ENCODE measurements at regions not wholly inside any gene's neighbourhood (a gene's known extent, or its start where the extent isn't known, plus 50 kb on each side); places are given as distances from the start of the nearest gene placed in this dataset.

DNA sequence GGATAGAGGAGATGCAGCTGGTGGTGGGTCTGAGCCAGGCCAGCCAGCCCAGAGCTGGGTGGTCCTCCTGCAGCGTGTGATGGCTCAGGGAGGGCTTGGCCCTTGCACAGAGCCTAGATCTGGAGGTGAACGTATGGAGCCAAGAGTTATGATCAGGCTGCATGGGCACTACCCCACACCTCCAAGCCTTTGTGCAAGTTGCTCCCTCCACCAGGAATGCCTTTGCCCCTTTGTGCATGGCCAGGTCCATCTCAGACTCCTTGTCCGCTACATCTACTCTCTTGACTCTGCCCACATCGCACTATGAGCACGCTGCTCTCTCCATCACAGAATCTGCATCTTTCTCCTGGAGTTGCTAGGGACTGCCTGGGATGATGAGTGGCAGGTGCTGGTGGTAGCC lies 895.7 kb downstream of the TBC1D22A start:
- no peak for DNase-seq (ENCODE audit: extremely low read depth in 1 of 2, low read depth in 1 of 2)

DNA sequence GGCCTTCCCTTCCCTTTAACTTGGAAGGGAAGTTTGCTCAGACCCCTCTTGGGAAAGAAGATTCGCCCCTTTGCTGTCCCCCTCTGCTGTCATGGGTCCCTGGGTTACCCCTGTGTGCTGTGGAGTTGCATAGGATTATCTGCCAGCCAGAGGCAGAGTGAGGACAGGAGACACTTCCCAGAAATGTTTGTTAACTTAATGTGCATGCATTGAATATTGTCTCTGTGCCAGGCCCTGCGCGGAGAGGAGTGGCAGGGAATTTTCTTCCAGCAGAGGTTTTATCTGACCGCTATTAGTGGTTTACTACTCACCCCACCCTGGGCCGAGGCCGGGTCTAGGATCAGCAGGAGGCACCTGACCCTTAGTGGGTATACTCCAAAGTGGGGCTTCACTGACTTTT lies 894.8 kb downstream of the TBC1D22A start:
- DNase-seq (ENCODE audit: extremely low read depth in 1 of 2, low read depth in 1 of 2): no peak

DNA sequence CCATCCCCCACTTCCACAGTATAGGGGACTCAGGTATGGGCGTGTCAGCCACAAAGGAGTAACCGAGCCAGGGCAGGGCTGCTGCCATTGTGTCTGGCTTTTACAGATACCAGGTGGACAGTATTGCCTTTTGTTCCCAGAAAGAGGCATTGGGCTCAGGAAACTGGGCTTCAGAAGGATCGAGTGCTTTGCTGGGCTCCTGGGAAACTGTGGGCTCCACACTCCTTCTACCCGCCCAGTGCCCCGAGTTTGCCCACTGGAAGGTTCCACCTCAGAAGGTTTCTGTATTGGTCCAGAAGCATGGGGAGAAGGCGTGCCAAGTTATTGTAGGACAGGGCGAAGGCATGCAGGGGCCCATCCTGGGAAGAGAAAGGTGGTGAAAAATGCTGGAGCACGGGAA lies 894.4 kb downstream of the TBC1D22A start:
- DNase-seq (ENCODE audit: extremely low read depth in 1 of 2, low read depth in 1 of 2): no peak

DNA sequence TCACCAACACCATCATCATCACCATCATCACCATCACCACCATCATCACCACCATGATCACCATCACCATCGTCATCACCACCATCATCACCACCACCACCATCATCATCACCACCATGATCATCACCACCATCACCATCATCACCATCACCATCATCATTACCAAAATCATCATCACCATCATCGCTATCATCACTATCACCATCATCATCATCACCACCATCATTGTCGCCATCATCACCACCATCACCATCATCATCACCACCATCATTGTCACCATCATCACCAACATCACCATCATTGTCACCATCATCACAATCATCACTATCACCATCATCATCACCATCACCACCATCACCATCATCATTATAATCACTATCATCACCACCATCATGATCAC lies 893.5 kb downstream of the TBC1D22A start:
- DNase-seq (ENCODE audit: extremely low read depth in 1 of 2, low read depth in 1 of 2): no peak

DNA sequence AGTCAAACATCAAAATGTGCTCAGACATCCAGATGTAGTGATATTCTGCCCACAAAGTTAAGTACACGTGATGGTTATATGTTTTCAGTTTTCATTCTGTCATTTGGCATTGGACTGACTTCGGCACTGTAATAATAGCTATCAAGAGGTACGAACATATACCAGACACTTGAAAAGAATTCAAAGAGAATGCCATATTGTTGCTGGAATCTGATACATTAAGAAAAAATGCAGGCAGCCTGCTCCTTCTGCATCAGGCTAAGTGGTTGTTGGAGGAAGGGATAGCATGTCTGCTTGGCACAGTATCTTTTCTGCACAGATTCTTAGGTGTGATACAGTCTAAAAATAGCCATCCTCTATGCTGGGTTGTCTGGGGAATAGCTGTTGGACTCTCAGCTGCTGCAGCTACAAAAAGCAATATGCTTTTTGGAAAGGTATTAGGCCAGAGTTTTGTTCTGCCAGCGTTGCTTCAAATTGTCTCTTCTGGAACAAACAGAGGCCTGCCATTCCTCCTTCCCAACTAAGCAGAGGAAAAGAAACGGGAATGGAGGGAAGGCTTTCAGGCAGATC lies 892.6 kb downstream of the TBC1D22A start:
- no peak for DNase-seq (ENCODE audit: extremely low read depth in 1 of 2, low read depth in 1 of 2)

DNA sequence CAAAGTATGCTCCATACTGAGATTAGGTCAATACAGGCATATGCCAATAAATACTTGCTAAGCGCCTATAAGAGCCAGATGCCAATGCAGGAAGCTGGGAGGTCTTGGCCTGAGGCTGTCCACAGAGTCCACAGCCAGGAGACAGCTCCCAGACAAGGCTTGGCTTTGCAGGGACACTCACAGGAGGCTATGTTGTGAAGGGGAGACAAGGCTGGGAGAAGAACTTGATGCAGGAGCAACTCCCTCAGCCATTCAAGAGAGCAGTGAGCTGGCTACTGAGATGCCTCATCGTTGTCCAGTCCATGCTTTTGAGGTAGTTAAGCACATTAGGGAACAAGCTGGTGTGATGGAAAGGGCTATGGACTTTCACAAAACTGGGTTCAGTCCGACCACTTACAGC lies 891.5 kb downstream of the TBC1D22A start:
- no peak for DNase-seq (ENCODE audit: extremely low read depth in 1 of 2, low read depth in 1 of 2)

DNA sequence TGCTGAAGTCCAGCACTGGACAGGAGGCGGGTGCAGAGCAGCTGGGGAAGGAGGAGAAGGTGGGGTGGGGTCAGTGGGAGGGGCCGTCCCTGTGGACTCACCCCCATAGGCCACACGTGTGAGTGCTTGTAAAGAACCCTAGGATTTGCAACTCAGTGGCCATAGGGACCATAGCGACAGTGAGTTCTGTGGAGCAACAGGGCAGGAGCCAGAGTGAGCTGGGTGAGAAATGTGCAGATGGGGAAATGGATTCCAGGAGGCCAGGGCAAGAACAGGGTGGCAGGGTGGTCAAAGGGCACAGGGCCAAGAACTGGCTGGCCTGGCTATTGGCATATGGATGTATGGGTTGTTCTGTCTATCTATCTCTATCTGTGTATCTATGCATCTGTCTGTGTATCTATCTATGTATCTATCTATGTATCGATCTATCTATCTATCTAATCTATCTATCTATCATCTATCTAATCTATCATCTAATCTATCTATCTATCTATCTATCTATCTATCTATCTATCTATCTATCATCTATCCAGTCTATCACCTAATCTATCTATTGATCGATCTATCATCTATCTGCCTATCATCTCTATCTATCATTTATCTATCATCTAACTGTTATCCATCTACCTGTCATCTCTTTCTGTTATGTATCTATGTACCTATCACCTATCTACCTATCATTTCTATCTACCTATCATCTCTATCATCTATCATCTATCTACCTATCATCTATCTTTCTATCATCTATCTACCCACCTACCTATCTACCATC lies 889.0 kb downstream of the TBC1D22A start:
- no peak for DNase-seq (ENCODE audit: extremely low read depth in 1 of 2, low read depth in 1 of 2)

DNA sequence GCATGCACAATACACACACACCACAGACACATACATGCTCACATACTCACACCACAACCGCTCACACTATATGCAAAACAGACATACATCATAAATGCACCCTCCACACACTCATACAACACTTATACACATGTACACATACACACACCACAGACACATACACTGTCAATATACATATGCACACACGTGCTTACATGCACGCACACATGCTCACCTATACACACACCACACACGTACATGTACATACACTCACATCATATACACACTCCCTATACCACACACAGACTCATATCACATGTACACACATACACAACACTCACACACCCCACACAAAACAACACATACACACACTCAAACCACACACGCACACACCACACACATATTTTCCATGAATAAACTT lies 885.3 kb downstream of the TBC1D22A start:
- DNase-seq (ENCODE audit: extremely low read depth in 1 of 2, low read depth in 1 of 2): no peak

DNA sequence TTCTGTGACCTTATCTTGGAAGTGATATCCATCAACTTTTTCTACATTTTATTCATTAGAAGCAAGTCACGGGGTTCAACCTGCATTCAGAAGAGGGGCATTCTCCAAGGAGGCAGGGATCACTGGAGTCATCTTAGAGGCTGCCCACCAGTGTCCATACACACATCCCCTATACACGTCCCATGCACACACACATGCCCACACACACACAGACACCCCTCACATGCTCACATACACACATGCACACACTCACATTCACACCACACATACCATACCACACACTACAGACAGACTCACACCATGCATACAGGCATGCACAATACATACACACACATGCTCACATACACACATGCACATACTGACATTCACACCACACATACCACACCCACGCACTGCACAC lies 884.7 kb downstream of the TBC1D22A start:
- no peak for DNase-seq (ENCODE audit: extremely low read depth in 1 of 2, low read depth in 1 of 2)

DNA sequence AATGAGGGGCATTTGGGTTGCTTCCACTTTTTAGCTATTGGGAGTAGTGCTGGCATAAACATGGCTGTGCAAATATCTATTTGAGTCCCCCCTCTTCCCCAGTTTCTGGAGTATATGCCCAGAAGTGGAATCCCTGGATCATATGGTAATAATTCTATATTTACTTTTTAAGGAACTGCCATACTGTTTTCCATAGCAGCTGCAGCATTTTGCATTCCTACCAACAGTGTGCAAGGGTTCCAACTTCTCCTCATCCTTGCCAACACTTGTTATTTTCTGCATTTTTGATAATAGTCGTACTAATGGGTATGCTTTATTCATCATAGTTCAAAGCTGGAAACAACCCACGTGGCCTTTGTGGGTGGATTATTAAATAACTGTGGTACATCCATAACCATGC lies 883.5 kb downstream of the TBC1D22A start:
- no peak for DNase-seq (ENCODE audit: extremely low read depth in 1 of 2, low read depth in 1 of 2)

DNA sequence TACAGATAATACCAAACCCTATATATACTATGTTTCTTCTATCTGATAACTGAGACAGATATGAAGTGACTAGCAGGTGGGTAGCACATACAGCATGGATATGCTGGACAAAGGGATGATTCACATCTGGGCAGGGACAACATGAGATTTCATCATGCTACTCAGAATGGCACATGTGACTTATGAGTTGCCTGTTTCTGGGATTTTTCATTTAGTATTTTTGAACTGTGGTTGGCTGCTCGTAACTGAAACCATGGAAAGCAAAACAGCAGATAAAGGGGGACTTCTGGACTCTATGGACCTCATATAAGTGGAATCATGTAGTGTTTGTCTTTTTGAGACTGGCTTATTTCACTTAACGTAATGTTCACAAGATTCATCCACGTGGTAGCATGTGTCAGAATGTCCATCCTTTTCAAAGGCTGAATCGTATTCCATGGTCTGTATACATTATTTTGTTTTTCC lies 883.0 kb downstream of the TBC1D22A start:
- no peak for DNase-seq (ENCODE audit: extremely low read depth in 1 of 2, low read depth in 1 of 2)

DNA sequence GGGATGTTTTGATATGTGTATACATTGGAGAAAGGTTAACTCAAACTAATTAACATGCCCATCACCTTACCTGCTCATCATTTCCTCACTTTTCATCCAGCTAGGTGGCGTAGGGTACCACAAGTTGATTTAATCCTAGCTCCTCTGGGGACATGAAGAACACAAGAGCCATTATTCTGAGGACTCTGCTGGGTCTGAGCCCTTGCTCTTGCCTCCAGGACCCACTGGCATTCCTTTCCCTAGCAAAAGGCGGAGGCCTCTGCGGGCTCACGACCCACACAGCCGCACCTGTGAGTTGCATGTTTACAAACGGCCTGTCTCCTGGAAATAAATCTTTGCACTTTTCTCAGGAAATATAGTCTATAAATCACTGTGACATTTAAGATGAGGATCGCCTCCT lies 871.9 kb downstream of the TBC1D22A start:
- DNase-seq (ENCODE audit: extremely low read depth in 1 of 2, low read depth in 1 of 2): no peak

DNA sequence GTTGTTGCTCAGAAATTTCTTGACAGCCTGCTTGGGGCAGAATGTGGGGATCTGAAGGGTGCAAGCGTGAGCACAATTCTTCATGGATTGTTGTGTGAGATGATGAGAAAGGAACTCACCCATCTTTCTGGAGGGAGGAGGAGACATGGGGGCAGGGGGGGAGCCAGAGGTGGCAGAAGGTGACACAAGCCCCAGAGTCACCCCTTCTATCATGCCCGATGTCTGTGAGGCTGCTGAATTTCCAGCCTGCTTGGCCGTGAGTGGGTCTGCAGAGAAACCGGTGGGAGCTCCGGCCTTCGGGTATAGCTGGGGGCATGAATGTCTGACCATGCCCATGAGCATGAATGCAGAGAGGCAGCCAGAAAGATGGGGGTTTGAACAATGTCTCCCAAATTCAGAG lies 870.7 kb downstream of the TBC1D22A start:
- no peak for DNase-seq (ENCODE audit: extremely low read depth in 1 of 2, low read depth in 1 of 2)

DNA sequence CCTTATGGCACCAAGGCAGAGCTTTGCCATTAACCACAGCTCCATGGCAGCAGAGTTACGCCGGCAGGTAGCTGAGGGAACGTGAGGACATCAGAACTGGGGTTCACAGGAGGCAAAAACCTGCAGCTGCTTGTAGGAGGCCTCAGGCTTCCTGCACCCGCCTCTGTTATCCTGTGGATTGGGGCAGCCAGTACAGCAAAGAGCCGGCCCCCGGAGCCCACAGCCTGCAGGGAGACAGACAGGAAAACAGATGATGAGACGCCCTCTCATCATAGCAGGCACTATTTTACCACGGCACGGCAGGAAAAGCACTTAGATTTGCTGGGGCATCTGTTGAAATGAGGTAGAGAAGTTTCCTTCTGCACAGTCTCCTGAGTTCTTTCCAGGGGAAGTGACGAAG lies 870.3 kb downstream of the TBC1D22A start:
- DNase-seq (ENCODE audit: extremely low read depth in 1 of 2, low read depth in 1 of 2): no peak

DNA sequence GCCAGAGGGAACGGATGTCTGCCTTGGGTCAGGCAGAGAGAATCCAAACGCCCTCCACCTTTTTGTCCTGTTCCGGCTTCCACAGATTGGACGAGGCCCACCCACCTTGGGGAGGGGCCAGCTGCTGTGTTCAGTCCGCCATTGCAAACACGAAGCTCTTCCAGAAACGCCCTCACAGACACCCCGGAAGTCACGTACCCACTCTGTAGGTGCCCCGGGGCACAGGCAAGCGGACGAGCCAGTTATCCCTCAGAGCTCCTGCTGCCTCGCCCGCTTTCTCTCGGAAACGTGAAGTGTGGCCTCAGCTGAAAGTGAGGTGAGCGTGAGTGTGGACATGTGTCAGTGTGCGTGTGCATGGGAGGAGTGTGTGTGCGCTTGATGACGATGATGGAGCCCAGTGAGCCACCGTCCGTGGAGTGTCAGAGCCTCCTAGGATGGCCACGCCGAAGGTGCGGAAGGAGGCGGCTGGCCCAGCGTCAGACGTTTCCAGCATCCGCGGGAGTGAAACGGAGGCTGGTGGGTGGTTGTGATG lies 869.2 kb downstream of the TBC1D22A start:
- no peak for DNase-seq (ENCODE audit: extremely low read depth in 1 of 2, low read depth in 1 of 2)

DNA sequence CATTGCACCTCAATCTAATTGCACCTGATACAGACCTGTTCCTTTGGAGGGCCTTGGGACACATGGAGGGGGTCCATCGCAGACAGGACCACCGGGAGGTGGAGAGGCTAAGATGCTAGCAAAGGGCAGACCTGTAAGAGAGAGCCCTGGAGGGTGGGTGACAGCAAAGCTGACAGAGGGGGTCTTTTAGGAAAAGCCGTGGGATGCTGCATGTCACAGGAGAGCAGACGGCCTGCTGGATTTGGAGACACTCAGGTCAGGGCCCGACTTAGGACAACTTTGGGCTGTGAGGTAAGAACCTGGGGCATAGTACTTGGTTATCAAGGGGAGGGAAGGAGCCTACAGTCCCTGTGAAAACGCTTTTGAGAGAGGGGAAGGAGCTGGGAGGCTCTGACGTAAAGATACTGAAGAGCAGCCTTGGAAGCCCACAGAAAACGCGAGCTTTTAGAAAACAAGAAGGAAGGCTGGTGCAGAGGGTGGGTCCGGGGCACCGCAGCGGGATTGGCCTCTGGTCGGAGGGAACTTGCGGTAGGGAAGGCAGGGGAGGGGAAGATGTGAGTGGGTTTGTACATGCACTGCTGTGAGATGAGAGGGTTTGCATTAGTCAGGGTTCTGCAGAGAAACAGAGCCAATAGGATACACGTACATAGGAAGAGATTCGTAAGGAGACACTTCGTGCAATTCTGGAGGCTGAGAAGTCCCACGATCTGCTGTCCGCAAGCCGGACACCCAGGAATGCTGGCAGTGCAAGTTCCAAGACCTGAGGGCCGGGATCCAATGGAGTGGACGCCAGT lies 868.5 kb downstream of the TBC1D22A start:
- DNase-seq (ENCODE audit: extremely low read depth in 1 of 2, low read depth in 1 of 2): no peak

DNA sequence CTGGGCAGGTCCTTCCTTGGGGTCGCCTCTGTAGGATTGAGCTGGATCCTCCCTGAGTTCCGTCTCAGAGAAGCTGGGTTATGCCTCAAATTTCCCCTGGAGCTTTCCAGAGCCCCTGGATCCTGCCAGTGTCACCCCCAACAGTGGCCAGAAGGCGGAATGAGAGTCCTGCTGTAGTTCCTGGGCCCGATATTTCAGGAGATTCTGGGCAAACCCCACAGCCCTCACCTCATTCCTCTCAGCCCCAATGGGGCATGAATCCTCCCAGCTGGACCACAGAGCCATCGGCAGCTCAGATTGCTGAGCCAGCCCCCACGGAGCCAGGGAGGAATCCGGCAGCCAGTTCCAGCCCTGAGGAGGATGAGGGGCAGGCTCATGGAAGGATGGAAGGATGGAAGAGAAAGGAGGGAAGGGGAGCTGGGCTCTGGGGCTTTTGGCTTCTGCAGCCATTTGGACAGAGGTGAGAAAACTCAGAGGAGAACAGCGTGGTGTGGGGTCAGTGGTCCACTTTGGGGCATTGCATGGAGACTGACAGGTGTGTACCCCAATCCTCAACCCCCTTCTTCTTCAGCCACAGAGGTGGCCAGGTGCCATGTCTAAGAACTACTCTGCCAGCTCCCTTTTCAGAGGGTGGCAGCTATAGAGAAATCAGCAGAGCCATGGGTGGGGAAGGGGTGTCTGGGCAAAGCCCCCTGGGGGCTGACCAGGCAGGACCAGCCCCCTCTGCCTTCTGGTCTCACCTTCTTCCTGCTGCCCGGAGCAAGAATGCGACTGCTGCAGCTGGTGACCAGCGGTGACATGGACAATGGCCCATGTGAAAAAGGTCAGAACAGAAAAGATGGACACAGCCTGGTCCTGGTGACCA lies 867.6 kb downstream of the TBC1D22A start:
- DNase-seq (ENCODE audit: extremely low read depth in 1 of 2, low read depth in 1 of 2): no peak

DNA sequence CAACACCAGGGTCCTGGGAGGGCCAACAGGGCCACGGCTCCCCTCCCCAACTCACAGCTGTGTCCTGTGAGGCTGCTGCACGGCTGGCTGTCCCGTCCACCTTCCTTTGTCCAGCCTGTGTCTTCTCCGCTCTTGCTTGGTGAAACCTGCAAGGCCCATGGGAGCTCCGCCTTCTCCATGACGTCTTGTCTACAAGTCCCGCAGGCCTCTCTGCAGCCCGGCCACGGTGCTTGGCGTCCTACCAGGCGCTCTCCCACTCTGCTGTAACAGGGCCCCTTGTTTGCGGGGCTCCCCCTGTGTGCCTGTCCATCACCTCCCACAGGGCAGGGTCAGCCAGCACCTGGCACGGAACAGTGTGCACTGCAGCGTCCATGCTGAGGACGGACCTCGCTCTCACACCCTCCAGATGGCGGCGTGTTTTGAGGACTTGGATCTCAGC lies 866.8 kb downstream of the TBC1D22A start:
- DNase-seq (ENCODE audit: extremely low read depth in 1 of 2, low read depth in 1 of 2): no peak

DNA sequence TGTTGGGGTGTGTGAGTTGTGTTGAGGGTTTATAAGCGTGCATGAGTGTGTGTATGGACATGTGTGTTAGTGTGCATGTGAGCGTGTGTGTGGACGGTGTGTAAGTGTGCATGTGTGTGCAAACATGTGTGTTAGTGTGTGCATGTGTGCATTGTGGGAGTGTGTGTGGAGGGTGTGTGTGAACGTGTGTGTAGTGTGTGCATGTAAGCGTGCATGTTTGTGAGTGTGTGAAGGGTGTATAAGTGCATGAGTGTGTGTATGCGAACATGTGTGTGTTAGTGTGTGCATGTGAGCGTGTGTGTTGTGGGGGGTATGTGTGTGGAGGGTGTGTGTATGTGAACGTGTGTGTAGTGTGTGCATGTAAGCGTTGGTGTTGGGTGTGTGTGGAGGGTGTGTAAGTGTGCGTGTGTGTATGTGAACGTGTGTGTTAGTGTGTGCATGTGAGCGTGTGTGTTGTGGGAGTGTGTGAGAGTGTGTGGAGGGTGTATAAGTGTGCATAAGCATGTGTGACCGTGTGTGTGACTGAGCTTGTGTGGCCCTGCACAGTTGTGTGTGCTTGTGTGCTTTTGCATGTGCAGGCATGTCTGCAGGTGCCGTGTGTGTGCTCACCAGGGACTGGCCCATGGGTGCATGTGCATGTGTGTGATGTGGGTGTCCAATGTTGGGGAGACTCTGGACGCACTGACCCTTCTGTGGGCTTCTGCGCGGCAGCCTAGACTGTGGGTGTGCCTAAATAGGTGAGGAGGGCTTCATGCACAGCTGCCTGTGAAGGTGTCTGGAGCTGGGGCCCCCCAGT lies 866.2 kb downstream of the TBC1D22A start:
- no peak for DNase-seq (ENCODE audit: extremely low read depth in 1 of 2, low read depth in 1 of 2)
